LoVo (cell line): ENCODE measurements at regions not wholly inside any gene's neighbourhood (a gene's known extent, or its start where the extent isn't known, plus 50 kb on each side); places are given as distances from the start of the nearest gene placed in this dataset.

Source experiments
- DNase-seq: peaks from one replicate; pipeline ENCODE4 v3.0.0-alpha.2; 2016; ENCODE audit warnings: low spot score

DNA sequence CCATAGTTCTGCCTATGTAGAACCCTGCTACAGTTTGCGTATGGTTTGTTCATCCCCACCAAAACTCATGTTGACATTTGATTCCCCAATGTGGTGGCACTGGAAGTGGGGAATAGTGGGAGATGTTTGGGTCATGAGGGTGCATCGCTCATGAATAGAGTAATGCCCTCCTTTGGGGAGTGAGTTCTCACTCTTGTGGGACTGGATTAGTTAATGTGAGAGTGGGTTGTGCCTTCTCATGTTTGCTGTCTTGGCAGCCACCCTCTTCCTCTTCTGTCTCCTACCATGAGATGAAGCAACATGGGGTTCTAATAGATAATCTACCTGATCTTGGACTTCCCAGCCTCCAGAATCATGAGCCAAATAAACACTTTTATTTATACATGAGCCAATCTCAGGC, 237.2 kb upstream of the APCDD1 start:
- DNase-seq, result no peak

DNA sequence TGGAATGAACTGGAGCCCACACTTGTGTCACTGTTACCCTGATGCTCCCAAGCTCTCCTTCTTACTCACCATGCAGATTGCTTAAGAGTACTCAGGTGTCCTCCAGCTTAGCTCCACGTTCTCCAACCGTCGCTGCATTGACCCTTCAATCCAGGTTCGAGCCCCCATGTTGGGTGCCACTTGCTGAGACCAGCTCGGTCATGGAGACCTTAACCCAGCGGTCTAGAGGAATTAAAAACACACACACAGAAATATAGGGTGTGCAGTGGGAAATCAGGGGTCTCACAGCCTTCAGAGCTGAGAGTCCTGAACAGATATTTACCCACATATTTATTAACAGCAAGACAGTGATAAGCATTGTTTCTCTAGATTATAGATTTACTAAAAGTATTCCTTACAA, 229.1 kb upstream of the APCDD1 start:
- no peak for DNase-seq

DNA sequence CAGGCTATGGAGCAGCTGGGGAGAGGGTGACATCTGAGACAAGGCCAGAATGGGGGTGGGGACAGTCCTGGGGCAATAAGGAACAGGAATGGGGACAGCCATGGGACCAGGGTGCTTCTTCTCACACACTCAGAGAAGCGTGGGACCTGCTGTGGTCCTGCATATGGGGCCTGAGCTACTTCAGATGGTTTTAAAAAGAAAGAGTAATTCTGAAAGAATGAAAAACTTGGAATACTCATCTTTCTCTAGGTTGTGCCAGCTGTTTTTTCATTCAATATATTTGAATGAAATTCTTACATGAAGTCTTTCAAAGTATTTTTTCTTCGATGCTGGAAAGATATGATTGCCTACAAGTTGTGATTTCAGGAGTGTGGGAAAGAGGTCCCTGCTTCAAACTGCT, 227.5 kb upstream of the APCDD1 start:
- DNase-seq, result no peak

DNA sequence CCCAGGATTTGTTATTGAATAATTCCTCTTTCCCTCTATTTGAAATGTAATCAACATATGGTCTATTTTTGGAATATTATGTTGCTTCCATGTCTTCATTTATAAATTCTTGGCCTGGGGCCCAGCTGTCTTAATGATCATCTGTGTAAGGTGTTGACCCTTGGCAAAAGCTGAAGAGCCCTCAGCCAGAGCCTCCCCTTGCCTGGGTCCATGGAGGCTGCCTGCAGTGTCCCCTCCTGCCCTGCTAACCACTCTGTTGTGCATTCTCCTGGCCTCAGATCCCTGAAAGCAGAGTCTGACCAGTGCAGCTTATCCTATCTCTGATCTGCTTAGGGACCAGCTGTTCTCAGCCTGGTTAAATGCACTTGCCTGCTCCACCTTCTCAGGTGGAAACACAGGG, 226.1 kb upstream of the APCDD1 start:
- no peak for DNase-seq

DNA sequence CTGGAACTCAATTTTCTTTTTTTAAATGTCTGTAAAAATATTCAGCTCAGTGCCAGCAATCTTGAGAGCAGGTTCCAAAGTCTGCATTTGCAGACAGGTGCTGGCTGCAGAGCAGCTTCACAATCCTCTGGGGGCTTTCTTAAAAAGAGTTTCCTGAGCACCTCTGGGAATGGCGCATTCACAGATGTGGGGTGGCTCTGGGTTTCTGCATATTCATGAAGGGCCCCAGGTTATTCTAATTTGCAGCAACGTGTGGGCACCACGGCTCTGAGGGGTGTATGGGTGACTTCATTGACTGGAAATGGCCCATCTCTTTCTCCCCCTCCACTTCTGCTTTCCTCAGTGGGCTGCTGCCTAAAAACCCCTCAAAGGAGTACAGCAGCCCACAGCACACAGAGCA, 225.0 kb upstream of the APCDD1 start:
- no peak for DNase-seq

DNA sequence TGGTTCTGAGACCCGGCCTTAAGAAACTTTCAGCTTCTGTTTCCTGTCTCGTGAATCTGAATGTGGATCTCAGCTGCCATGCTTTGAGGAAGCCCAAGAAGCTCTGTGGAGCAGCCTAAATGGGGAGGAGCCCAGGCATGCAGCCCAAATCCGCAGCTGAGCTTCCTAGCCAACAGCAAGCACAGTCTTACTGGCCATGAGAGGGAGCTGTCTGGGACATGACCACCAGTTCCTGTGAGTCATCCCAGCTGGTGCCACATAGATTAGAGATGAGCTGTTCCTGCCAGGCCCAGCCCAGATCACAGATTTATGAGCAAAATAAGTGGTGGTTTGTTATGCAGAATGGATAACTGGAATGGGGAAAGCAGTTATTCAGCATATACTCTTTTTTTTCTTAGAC, 224.4 kb upstream of the APCDD1 start:
- DNase-seq, result no peak

DNA sequence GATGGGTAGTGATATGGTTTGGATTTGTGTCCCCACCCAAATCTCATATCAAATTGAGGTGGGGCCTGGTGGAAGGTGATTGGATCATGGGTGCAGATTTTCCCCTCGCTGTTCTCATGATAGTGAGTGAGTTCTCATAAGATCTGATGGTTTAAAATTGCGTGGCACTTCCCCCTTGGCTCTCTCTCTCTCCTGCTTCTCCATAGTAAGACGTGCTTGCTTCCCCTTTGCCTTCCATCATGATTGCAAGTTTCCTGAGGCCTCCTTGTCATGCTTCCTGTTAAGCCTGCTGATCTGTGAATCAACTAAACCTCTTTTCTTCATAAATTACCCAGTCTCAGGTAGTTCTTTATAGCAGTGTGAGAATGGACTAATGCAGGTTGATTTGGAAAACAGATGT, 223.2 kb upstream of the APCDD1 start:
- DNase-seq, result no peak

DNA sequence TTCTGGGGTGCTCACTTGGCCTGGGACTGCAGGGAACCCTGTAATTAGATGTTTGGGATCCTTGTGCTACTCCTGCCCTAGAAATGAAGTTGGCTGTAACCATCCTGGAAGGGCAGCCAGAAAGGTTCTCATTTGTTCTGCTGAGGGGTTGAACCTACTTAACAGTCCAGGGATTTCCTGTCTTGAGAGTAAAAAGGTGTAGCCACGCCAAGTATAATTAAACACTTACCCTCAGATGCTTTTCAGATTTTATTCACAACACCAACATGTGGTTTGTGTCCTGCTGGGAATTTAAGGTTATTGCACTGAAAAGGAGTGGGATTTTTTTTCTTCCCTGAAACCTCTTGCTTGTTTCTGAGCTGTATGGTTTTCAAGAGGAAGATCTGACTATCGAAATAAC, 222.4 kb upstream of the APCDD1 start:
- no peak for DNase-seq

DNA sequence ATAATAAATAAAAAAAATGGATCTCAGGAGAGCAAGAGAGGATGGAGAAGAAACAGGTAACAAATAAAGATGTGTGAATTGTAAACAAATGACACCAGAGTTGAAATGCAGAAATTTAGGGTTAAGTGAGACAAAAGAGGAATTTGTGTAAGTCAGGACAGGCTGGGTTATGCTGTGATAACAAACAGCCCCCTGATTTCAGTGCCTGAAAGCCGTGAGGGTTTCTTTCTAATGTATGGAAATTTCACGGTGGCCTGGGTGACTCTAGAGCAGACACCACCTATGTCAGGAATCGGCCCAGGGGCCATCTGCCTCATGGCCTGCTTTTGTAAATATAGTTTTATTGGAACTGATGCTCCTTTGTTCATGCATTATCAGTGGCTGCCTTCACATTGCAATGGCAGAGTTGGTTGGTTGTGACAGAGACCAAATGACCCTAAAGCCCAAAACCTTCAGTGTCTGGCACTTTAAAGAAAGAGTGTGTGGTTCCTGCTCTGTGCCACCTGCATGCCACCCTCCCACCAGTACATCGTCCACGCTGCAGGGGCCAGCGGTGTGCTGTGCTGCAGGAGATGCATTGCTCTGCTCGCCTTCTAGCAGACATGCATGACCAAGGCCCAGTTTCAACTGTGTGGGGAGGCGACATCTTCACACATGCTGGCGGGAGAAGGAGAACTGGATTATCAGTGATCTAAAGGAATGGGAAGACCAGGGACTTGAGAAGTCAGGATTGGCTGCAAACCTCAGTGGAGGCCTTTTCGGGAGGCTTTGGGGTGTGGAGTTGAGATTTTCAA, 221.2 kb upstream of the APCDD1 start:
- DNase-seq, result no peak

DNA sequence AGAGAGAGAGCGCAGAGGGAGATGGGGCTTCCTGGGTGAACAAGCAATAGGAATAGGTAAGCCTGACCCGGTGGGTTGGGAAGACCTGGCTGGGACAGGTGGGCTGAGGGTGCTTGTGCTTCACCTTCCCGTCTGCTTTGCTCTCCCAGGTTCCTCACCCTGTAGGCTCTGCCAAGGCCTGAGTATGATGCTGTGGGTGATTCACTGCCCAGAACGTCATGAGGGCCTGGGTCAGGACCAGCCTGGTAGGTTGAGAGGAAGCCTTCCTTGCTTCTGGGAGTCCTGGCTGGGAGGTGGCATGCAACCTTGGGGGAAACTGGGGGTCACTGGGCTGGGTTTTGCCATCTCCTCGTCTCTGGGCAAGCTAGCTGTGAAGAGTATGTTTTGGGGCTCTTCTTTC, 220.2 kb upstream of the APCDD1 start:
- no peak for DNase-seq

DNA sequence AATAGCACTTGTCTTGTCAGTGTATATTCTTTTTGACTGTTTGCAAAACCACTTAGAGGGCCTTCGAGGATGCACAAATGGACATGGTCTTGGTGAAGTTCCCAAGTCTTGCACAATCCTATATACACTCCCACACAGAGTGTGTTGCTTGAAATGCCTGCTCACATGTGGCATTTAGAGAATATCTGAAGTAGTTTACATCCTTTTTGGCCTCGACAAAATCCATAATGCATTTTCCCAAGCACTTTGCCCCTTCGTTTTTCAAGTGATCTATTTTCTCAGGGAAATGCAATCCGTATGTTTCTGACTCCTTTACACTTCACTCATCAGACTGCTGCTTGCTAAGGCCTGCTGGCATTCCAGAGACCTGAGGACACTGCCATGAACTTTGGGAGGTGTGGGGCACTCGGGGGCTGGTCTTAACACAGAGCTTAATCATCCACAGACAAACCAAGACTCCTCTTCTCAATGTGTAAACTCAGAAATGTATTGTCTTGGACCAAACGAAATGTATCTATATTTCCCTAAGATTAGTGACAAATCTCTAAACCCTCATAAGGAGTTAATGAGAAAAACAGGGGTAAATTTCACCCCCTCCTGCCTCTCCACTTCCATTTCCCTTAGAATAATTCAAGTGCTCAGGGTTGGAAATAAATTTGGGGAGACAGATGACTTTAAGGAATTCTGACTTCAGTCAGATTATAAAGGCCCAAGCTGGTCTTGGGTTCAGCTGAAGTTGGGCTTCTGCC, 219.3 kb upstream of the APCDD1 start:
- DNase-seq, result no peak

DNA sequence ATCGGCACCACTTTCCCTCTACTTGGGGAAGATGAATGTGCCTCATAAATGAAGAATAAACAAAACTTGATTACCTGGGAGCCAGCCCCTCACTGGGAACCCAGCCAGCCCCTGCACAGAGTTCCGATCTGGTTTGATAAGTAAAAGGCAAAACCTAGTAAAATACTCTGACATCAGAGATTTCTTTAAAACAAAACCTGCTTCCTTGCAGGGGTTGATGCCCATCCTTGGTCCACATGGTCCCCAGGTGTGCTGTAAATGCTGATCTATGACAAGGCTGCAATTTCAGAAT, 218.8 kb upstream of the APCDD1 start:
- DNase-seq, result no peak

DNA sequence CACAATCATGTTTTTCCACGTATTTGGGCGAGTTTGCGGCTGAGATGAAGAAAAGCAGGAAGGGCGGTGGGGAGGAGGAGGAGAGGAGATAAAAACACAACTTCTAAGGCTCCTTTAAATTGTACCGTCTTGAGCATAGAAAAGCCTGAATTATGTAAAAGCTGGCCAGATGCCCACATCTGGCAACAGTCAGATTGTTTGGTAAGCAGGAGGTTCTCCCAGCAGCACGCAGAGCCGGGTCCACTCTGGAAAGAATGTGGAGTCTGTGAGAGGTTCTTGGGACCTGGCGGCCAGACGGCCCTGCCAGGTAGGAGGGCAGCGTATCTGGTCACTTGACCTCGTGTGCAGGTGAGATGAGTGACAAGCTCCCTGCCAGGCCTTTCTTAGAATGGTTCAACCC, 215.3 kb upstream of the APCDD1 start:
- no peak for DNase-seq

DNA sequence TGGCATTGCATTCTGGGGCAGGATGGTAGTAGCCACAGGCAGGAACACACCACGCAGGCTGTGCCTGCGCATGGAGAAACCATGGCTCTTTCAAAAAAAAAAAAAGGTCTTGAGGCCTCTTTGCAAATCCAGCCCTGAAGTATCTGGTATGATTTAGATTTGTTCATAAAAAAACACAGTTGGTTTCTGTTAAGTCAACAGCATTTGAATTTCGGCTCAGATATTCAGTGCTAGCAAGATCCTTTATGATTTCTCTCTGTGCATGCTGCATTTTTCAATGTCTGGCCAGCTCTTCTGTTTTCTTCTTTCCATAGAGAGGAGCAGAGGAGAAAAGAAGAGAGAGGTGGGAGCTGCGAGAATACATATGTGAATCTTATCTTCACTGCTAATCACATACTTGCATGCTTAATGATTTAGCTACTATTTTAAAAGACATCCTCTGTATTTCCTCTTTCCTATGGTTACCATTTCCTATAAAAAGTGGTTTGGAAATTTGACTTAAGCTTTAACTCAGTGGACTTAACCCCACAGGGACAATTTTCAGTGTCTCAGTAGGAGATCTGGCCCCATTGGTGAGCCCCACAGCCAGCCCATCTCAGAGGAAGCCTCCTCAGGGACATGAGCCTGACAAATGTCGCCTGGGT, 214.3 kb upstream of the APCDD1 start:
- no peak for DNase-seq

DNA sequence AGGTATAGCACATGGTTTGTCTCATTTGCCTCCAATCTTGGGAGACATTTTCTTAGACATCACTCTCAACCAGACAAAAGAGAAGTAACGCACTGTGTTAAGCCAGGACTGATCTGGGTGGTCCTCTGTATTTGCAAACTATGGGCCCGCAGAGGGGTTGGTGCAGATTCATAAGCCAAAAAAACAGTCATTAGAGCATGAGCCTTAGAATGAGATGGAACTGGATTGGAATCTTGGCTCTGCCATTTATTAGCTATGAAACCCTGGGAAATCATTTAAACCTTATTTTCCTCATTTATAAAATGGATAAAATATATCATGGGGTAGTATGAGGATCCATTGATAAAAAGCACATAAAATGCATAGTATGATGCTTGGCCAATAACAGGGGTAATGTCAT, 213.5 kb upstream of the APCDD1 start:
- DNase-seq, result no peak

DNA sequence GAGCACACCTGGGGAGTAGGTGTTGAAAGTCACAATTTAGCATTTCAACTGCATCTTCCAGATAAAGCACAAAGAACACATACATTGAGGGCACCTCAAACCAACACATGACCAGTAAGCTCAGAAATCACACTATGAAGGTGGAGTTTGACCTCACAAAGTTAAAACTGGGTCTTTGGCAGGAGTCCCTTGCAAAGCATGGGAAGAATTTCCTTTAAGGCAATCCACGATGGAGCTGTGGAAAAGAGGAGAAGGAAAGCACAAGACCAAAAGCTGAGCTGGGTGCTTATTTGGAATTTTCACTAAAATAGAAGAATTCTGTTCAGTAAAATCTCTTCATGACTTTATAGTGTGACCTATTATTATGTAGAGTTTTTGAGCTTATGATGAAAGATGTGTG, 212.9 kb upstream of the APCDD1 start:
- no peak for DNase-seq

DNA sequence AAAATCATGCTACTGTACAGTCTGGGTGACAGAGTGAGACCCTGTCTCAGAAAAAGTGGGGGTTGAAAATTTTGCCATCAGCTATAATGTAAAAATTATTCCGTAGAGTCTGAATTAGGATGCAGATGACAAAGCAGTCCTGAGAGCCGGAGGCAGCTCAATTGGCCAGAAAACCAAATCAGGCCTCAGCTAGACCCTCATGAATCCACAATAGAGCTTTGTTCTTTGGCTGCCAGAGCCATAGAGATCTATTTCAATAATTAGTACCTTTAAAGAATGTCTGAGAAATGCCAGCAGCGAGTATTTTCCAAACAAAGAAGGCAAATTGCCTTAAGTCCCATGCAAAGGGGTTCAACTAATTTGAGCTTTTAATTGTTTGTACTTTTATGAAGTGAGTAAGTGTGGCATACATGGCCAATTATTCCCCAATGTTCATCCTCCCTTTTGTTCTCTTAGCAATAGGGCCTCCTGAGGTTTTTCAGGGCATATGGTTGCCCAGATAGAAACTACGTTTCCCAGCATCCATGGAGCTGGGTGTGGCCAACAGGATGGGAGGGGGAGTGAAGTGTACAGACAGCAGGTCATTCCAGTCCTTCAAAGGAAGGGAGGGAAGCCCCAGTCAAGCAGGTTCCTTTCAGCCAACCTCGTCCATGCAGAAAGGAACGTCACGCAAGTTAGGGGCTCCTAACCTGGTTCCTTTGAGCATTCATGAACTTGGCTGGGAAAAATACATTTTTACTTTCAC, 211.3 kb upstream of the APCDD1 start:
- DNase-seq, result no peak

DNA sequence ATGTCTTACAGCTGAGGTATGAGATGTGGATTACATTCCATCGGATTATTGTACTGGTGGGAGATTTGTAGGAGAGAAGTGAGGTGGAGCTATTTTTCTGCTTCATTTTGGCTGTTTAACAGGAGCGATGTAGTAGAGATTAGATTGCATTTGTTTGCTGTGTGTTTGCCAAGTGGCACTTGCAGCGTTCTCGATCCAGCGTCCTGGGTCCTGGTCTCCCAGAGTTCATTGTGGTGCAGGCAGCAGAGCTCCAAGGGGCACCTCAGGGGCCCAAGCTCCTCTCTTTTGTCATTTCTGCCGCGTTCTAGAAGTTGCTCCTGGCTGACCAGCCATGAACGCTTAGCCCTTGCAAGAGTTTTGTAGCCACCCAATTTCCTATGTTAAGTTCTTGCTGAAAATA, 210.1 kb upstream of the APCDD1 start:
- no peak for DNase-seq

DNA sequence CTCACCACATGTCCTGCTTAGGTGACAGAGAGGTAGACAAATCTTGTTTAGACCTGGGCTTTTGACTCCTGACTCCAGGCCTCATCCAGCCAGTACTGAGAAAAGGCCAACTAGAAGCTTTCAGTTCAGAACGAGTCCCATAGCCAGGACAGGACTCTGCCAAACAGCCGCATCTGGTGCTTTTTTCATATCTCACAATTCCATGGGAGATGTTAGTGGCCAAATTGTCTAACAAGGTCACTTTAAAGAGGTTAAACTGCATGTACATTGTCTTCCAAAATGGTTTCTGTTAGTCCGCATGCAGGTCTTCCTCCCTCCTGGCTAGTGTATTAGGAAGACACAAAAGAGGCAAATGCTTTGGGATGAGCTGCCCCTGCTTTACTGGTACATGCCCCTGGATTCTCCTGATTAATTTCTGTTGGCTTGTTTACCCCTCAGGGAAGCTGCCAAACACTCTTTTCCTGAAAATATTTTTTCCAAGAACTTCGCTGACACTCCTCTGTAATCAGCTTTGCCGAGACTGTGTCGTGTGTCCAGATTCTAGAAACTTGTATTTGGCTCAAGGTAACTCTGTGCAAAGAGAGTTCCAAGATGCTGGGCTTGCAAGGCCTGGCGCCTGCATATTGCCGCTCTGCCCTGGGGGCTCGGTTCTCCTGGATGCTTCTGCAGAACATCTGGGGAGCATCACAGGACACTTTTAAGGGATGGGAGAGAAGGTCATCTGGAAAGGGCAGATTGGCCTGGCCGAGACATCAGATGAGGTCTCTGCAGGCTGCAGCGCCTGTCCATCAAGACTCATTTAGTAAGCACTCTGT, 209.2 kb upstream of the APCDD1 start:
- DNase-seq, result no peak

DNA sequence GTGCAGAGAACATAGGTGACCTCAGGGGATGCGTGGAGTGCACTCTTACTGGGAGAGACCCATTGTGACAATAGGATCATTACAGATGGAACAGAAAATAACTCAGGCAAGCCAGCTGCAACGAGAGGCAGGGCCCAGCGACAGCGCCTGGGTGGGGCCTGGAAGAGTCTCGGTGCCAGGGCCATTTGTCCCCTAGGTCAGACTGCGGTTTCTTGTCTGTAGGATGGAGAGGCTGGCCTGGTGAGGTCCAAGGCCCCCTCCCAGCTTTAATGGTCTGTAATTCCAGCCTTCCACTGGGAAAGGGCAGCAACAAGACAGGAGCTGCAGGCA, 208.6 kb upstream of the APCDD1 start:
- no peak for DNase-seq

DNA sequence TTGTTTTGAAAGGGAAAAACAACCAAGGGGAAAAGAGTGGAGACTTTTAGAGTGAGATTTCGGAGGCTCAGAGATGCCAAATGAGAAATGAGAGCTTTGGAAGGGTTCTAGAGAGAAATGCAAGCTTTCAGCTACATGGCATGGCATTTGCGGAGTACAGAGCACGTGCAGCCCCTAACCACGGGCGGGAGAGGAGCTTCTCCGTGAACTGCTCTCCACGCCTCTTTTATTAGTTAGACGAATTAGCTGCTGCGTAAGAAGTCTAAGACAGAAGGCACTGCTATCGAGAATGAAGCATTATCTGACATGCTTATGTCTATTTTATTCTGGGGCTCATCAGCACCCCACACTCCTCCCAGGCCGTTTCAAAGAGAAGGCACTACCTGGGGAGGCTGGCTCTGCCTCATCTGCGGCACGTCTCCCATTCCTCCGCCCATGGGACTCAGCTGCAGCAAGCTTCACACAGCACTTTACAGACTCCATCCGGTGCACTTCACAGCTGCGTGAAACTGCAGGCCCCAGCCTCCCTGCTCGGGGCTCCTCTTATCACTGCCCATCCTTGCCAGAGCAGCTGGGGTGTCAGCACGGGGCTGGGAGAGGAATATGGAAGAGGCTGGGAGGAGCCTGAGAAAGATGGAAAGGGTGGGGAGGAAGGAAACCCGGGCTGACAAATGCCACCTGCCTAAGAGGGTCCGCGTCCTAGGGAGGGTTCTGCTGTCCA, 207.3 kb upstream of the APCDD1 start:
- no peak for DNase-seq

DNA sequence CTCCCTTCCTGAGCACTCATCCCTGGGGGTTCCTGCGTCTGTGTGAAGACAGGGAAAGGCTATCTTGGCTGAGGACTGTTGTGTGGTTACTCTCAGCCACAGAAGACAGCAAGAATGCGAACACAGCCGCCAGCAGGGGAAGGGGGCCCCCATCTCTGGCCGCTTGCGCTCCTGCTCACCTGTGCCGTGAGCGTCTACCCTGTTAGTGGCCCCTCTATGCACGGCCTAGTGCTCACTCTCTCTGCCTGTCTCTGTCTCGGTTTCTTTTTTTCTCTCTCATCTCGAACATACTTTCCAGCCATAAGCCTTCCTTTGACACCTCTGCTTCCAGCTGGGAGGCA, 206.7 kb upstream of the APCDD1 start:
- no peak for DNase-seq
